GM23338 (cell line): ENCODE measurements at regions not wholly inside any gene's neighbourhood (a gene's known extent, or its start where the extent isn't known, plus 50 kb on each side); places are given as distances from the start of the nearest gene placed in this dataset.

Experiments
- ATAC-seq: fragments of 200-7000 bp; cut with Tn5 transposase; 3 replicates; pipeline ENCODE4 v1.9.1; 2020
- DNase-seq: peaks from one replicate; pipeline ENCODE4 v3.0.0-alpha.2; 2015; ENCODE audit warnings: low spot score
- H2AFZ ChIP-seq: fragments of 200-600 bp; sonication (generic); 2 replicates; pipeline ENCODE4 v1.8.0; 2016; ENCODE audit warnings: antibody characterized with exemption, mild to moderate bottlenecking, moderate library complexity
- H3F3A ChIP-seq: fragments of 200-600 bp; sonication (generic); replicated peaks from 2 replicates; pipeline ENCODE4 v1.8.0; 2017; ENCODE audit warnings: antibody characterized with exemption, mixed run types, low read depth
- H3K27ac ChIP-seq: fragments of 200-600 bp; sonication (generic); 2 replicates; pipeline ENCODE4 v1.6.1; 2016; ENCODE audit warnings: low read depth
- H3K27me3 ChIP-seq: fragments of 200-600 bp; sonication (generic); 2 replicates; pipeline ENCODE4 v1.8.0; 2016; ENCODE audit warnings: mild to moderate bottlenecking, mixed run types, moderate library complexity; ENCODE audit not compliant: insufficient read depth
- H3K36me3 ChIP-seq: fragments of 200-600 bp; sonication (generic); 2 replicates; pipeline ENCODE4 v1.8.0; 2016; ENCODE audit warnings: mild to moderate bottlenecking; ENCODE audit not compliant: insufficient read depth
- H3K4me1 ChIP-seq: fragments of 200-600 bp; sonication (generic); 2 replicates; pipeline ENCODE4 v1.8.0; 2016; ENCODE audit warnings: mild to moderate bottlenecking, moderate library complexity; ENCODE audit not compliant: insufficient read depth
- H3K4me2 ChIP-seq: fragments of 200-600 bp; sonication (generic); 2 replicates; pipeline ENCODE4 v1.7.1; 2017; ENCODE audit warnings: mixed run types
- H3K4me3 ChIP-seq: fragments of 200-600 bp; sonication (generic); 2 replicates; pipeline ENCODE4 v1.6.1; 2016; ENCODE audit warnings: mixed run types
- H3K79me2 ChIP-seq: fragments of 200-600 bp; sonication (generic); replicated peaks from 2 replicates; pipeline ENCODE4 v1.8.0; 2017; ENCODE audit warnings: mild to moderate bottlenecking; ENCODE audit not compliant: insufficient read depth
- H3K9me2 ChIP-seq: fragments of 200-600 bp; sonication (generic); 2 replicates; pipeline ENCODE4 v1.8.0; 2017; ENCODE audit not compliant: insufficient read depth
- H4K20me1 ChIP-seq: fragments of 200-600 bp; sonication (generic); replicated peaks from 2 replicates; pipeline ENCODE4 v1.8.0; 2017; ENCODE audit warnings: mild to moderate bottlenecking; ENCODE audit not compliant: insufficient read depth
- H3K27ac Mint-ChIP-seq: 2 replicates; pipeline ENCODE4 v1.8.0; 2020; ENCODE audit warnings: inconsistent platforms, mild to moderate bottlenecking, moderate library complexity, mixed read lengths
- H3K27me3 Mint-ChIP-seq: 3 replicates; pipeline ENCODE4 v1.8.0; 2022; ENCODE audit warnings: low read depth, mild to moderate bottlenecking, moderate library complexity, mixed read lengths, inconsistent platforms; ENCODE audit not compliant: insufficient read depth, poor library complexity
- H3K36me3 Mint-ChIP-seq: 3 replicates; pipeline ENCODE4 v1.8.0; 2021; ENCODE audit warnings: low read depth, mild to moderate bottlenecking, inconsistent platforms, moderate library complexity, mixed read lengths
- H3K4me1 Mint-ChIP-seq: 3 replicates; pipeline ENCODE4 v1.8.0; 2020; ENCODE audit warnings: mild to moderate bottlenecking, inconsistent platforms, mixed read lengths
- H3K4me3 Mint-ChIP-seq: 3 replicates; pipeline ENCODE4 v1.8.0; 2021; ENCODE audit warnings: moderate library complexity, mild to moderate bottlenecking, inconsistent platforms, mixed read lengths
- H3K9me3 Mint-ChIP-seq: 3 replicates; pipeline ENCODE4 v1.8.0; 2020; ENCODE audit warnings: moderate library complexity, mild to moderate bottlenecking, inconsistent platforms, mixed read lengths
- ETS1 ChIP-seq: IDR thresholded peaks from 2 replicates; pipeline ENCODE4 v1.6.1; 2016; ENCODE audit warnings: antibody characterized with exemption
- EZH2 ChIP-seq: fragments of 200-600 bp; sonication (generic); IDR thresholded peaks from one replicate; pipeline ENCODE4 v1.8.0; 2017; ENCODE audit warnings: antibody characterized with exemption, mild to moderate bottlenecking, low read depth; ENCODE audit not compliant: unreplicated experiment
- NANOG ChIP-seq: IDR thresholded peaks from 2 replicates; pipeline ENCODE4 v1.6.1; 2016; ENCODE audit warnings: antibody characterized with exemption, borderline replicate concordance
- REST ChIP-seq: IDR thresholded peaks from one replicate; pipeline ENCODE4 v1.6.1; 2018; ENCODE audit warnings: antibody characterized with exemption; ENCODE audit not compliant: unreplicated experiment
- ZNF331 ChIP-seq: fragments of 250-450 bp; sonication (Bioruptor Pico); IDR thresholded peaks from 2 replicates; pipeline ENCODE4 v1.5.0; 2020; ENCODE audit warnings: low read depth, mild to moderate bottlenecking, moderate library complexity
- ZNF462 ChIP-seq: fragments of 250-450 bp; sonication (Bioruptor Pico); IDR thresholded peaks from 2 replicates; pipeline ENCODE4 v1.5.0; 2020; ENCODE audit warnings: mild to moderate bottlenecking, moderate library complexity

GRCh38 chr1:30194046-30194619 is 529.3 kb downstream of the MATN1 start (continued):
- no peak for TF ChIP-seq ZNF462 (CRISPR knock-in tag)

- Histone ChIP-seq H3K4me1 (no peaks in the 10 kb centered on the region), H3F3A (no peaks in the 10 kb centered on the region), H3K79me2 (no peaks in the 10 kb centered on the region), H3K27me3 (no peaks in the 10 kb centered on the region), H2AFZ (no peak overlapping the region), H3K4me2 (no peak overlapping the region), H3K36me3 (no peaks in the 10 kb centered on the region), H4K20me1 (no peaks in the 10 kb centered on the region), H3K4me3 (no peak overlapping the region), H3K27ac (no peak overlapping the region), H3K9me2 (no peaks in the 10 kb centered on the region)
- DNase-seq (no peak), ATAC-seq (no peak)
- no peak overlapping the region for H3K4me3 Mint-ChIP-seq
- H3K36me3 Mint-ChIP-seq = no peaks in the 10 kb centered on the region
- H3K9me3 Mint-ChIP-seq = peaks cover 3% of the 10 kb centered on the region; the same call in 1 of the 3 replicates
- H3K27me3 Mint-ChIP-seq = no peaks in the 10 kb centered on the region
- peaks cover 3% of the 10 kb centered on the region; the same call in 2 of the 3 replicates for H3K4me1 Mint-ChIP-seq
- H3K27ac Mint-ChIP-seq = no peak overlapping the region; the same call in 1 of the 2 replicates
- TF ChIP-seq EZH2 (no peak), ETS1 (no peak), REST (no peak), ZNF331 (no peak), NANOG (no peak)
These were observed 530.3 kb downstream of the MATN1 start for GRCh38 chr1:30192969-30193630.
